ENCODE measurements at regions not wholly inside any gene's neighbourhood (a gene's known extent, or its start where the extent isn't known, plus 50 kb on each side); places are given as distances from the start of the nearest gene placed in this dataset.
"Not testable (repeated sequence)": the region's sequence is repeated elsewhere in the genome, so short reads cannot be mapped to it uniquely, and the experiment has no call there.

DNA sequence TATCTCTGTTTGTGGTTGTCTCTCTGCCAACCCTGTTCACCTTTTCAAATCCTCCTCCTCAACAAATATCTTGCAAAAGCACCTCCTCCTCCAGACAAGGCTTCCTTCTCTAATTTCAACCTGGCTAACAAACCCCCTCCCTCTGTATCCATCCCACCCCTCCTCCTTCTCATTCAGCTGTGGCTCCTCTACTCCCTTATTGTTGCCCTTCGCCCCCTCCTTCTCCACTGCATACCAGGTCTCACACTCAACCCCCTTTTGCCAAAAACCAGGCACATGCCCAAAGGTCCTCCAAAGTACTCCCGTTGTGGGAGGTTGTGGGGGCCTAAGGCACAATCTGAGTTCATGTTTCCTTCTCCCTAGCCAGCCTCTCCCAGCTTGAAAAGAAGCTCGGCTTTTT is 110.6 kb downstream of the JRKL start:
- in situ Hi-C loops (cut with HindIII; ENCODE audit: low pct_unique_long_range_greater_than_20kb, low sequenced_read_pairs), result no loop called here
- no peak for DNase-seq (ENCODE audit: low read depth)

DNA sequence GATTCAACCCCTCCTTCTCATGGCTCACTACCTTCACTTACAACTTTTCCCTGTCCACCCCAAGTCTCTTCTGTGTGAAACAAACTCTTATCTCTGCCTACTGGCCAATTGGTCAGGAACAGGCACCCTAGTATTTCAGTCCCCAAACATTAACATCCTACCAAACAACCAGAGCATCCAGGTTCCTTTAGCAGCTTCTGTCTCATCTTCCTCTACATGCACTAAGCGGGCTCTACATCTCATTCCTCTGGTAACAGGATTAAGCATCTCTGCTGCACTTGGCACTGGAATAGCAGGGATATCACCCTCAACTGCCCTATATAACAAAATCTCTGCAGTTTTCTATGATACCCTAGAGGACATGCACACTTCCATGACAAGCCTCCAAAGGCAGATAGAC is 116.2 kb downstream of the JRKL start:
- in situ Hi-C loops (cut with HindIII; ENCODE audit: low pct_unique_long_range_greater_than_20kb, low sequenced_read_pairs), result no loop called here
- no peak for DNase-seq (ENCODE audit: low read depth)

DNA sequence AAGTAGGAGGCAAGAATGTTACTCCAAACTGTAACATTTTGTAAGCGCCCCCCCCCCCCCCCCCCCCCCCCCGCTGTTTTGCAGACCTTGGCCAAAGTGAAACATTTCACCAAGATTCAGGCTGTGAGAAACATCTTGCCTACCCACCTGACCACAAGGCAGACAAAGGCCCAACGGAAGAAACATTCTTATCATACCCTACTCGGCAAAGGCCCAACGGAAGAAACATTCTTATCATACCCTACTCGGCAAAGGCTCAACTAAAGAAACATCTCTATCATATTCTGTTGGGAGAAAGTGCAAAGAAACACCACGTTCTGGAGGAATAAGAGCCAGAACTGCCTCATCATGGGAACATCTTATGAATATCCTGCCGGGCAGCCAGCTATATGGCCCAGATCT is 117.1 kb downstream of the JRKL start:
- DNase-seq (ENCODE audit: low read depth), result no peak
- in situ Hi-C loops (cut with HindIII; ENCODE audit: low pct_unique_long_range_greater_than_20kb, low sequenced_read_pairs), result no loop called here

DNA sequence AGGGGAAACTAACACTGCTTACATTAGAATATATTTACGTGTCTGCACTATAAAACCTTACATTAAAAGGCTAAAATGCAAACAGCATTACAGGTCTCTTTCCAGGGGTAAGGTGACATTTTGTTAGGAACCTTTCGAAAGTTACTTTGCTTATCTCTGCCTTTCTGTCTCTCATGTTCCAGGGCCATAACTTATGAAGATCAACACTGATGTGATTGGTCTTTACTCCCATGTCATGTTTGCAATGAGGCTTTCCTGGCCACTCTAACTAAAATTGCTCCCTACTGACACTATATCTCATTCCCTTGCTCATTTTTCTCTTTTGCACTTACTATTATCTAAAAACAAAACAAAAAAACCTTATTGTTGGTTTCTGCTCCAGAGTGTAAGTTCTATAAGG is 119.0 kb downstream of the JRKL start:
- DNase-seq (ENCODE audit: low read depth), result no peak
- in situ Hi-C loops (cut with HindIII; ENCODE audit: low pct_unique_long_range_greater_than_20kb, low sequenced_read_pairs), result no loop called here

DNA sequence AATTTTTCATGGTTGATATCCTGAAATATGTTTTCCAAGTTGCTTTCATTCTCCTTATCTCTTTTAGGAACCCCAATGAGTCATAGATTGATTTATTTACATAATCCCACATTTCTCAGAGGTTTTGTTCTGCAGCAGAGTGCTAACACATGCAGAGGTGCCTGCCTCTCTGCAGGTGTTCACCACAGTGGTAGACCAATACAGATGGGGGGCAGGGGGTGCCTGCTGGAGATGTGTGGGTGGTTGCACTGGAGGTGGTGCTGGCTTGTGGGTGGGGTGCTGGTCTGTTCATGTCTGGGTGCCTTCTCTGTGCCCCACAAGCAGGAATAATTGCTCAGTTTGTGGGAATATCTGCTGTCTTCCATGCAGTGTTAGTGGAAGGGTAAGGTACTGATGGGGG is 131.1 kb downstream of the JRKL start:
- in situ Hi-C loops (cut with HindIII; ENCODE audit: low pct_unique_long_range_greater_than_20kb, low sequenced_read_pairs), result no loop called here
- DNase-seq (ENCODE audit: low read depth), result no peak

DNA sequence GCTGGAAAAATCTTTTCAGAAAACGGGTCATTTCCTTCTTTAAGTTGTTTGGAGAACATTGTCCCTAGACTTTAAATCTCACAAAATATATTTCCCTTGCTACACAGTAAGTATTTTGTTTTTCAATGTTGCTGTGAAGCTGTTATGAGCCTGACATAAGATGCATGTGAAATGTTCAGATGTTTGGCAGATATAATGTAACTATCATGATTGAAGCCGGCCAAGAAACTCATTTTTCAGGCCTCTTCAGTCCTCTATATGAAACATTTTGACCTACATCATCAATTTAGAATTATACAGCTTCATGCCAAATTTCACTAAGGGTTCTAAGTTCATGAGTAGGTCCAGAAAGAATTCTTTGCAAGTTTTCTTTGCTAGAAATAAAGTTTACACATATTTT is 133.8 kb downstream of the JRKL start:
- in situ Hi-C loops (cut with HindIII; ENCODE audit: low pct_unique_long_range_greater_than_20kb, low sequenced_read_pairs), result no loop called here
- no peak for DNase-seq (ENCODE audit: low read depth)

DNA sequence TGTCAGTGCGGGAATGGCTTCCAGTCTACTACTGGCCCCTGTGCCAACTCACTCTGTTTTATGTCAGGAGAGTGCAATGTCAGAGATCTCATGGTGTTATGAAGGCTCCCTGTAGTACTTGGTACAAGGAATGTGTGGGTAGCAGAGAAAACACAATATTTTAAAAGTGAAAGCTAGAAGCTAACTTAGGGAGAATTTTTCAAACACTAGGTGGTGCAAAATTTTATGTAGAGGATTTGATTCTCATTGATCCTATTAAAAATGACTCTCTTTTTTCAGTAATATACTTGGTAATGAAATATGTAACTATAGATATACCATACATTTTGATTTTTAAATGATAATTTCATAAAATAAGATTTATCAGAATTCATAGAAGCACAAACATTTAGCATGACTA is 134.7 kb downstream of the JRKL start:
- no peak for DNase-seq (ENCODE audit: low read depth)
- in situ Hi-C loops (cut with HindIII; ENCODE audit: low pct_unique_long_range_greater_than_20kb, low sequenced_read_pairs), result no loop called here

DNA sequence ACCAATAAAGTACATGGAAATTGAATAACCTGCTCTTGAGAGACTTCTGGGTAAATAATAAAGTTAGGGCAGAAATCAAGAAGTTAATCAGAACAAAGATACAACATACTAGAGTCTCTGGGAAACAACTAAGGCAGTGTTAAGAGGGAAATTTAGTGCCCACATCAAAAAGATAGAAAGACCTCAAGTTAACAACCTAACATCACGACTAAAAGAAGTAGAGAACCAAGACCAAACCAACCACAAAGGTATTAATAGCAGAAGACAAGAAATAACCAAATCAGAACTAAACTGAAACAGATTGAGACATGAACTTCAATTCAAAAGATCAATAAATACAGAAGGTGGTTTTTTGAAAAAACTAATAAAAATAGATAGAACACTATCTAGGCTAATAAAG is 140.7 kb downstream of the JRKL start:
- no peak for DNase-seq (ENCODE audit: low read depth)
- in situ Hi-C loops (cut with HindIII; ENCODE audit: low pct_unique_long_range_greater_than_20kb, low sequenced_read_pairs), result no loop called here

DNA sequence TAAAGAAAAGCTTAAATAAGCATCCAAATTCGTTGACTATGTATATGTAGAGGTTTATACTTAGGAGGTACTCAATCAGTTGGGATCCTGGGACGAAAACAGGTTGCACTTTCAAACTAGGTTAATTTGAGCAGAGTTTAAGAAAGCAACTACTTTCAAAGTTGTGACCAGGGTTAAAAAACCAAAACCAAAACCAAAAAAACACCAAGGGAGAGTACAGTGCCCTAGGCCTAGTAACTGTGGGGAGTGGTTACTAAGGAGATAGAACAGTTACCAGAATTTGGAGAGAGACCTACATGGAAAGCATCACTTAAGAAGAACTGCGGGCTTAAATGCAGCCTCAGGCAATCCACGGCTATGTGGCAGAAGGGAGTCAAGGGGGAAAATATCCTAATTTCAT is 148.3 kb downstream of the JRKL start:
- DNase-seq (ENCODE audit: low read depth), result no peak
- in situ Hi-C loops (cut with HindIII; ENCODE audit: low pct_unique_long_range_greater_than_20kb, low sequenced_read_pairs), result no loop called here

DNA sequence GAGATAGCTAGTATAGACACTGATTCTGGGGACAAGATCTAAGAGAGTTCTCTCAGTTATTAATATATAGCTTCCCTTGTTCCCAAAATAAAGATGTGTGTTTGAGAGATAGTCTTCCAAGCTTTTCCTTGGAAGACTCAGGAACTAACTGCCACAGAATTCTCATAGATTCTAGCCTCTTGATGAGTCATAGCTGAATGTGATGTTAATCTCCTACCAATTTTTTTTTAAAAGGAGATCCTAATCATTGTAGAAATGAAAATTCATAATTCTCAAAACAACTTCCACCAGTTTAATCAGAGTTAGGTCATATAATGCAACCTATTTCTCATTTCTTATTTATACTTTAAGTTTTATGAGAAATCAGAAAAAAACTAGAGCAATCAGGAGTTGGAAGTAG is 148.8 kb downstream of the JRKL start:
- in situ Hi-C loops (cut with HindIII; ENCODE audit: low pct_unique_long_range_greater_than_20kb, low sequenced_read_pairs), result no loop called here
- DNase-seq (ENCODE audit: low read depth), result no peak

DNA sequence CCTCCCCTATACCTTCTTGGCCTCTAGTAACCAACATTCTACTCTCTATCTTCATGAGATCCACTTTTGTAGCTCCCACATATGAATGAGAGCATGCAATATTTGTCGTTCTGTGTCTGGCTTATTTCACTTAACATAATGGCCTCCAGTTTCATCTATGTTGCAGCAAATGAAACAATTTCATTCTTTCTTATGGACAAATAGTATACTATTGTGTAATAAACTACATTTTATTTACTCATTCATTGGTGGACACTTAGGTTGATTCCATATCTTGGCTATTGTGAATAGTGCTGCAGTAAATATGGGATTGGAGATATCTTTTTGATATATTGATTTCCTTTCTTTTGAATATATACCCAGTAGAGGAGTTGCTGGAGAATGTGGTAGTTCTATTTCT is 151.1 kb downstream of the JRKL start:
- in situ Hi-C loops (cut with HindIII; ENCODE audit: low pct_unique_long_range_greater_than_20kb, low sequenced_read_pairs), result no loop called here

DNA sequence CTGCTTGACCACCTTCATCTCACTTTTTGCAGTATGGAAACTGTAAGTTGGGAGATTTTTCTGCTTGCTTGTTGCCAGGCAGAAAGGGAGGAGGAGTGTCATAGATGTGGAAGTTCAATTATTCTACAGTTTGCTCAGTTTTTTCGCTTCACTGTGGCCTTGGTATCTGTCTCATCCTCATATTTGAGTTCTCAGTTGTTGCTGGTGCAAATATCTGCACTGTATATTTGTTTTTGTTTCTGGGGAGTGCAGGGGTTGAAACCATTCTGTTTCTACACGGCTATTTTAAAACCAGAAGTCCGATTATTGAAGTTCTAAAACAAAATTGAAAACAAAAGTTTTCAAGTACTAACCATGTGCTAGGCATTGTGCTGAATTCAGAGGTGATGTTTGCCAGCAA is 153.4 kb downstream of the JRKL start:
- DNase-seq (ENCODE audit: low read depth), result no peak
- in situ Hi-C loops (cut with HindIII; ENCODE audit: low pct_unique_long_range_greater_than_20kb, low sequenced_read_pairs), result no loop called here

More for the DNA sequence above, 151.1 kb downstream of the JRKL start:
- DNase-seq (ENCODE audit: low read depth), result no peak

DNA sequence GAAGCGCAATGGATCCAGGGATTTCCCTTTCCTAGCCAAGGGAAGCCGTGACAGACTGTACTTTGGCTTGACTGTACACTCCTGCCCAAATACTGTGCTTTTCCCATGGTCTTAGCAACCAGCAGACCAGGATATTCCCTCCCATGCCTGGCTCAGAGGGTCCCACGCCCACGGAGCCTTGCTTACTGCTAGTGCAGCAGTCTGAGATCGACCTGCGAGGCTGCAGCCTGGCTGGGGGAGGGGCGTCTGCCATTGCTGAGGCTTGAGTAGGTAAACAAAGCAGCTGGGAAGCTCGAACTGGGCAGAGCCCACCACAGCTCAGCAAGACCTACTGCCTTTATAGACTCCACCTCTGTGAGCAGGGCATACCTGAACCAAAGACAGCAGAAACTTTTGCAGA is 155.4 kb downstream of the JRKL start:
- DNase-seq (ENCODE audit: low read depth); in situ Hi-C loops (cut with HindIII; ENCODE audit: low pct_unique_long_range_greater_than_20kb, low sequenced_read_pairs): not testable (repeated sequence)

DNA sequence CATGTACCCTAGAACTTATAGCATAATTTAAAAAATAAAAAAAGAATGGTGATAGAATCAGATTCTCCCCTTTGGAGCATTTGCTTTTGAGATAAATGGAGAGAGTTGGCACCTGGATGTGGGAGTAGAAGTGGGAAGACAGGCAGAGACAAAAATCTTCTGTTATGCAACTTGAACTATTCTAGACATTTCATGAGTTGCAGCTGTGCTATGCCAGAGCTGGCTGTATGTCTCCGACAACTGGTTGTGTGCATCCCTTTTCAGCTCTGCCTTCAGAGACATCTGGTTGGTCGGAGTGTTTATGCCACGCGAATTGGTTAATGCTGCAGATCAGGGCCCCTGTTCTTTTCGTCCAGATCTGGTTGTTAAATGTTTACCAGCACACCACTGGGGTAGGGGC is 161.3 kb downstream of the JRKL start:
- in situ Hi-C loops (cut with HindIII; ENCODE audit: low pct_unique_long_range_greater_than_20kb, low sequenced_read_pairs), result no loop called here

DNA sequence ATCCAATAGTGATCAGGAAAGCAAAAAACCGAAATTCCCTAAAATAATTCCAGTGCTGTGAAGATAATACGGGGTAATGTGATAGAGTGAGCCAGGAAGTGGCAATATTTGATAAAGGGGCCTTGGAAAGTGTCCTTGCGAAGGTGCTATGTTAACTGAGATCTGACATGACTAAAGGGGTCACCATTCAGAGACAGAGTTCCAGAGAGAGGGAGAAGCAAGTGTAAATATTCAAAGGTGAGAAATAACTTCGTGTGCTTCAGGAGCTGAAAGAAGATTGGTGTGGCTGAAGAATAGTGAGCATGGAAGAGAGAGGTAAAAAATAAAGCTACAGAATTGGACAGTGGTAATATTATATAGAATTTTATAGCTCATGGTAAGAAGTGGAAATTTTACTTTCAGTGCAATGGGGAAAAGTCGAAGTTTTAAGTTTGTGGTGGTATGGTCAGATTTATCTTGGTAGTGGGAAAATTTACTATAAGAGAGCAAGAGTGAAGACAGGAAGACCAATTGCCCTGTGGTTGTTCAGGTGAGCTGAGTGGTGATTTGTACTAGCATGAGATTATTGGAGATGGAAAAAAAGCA is 164.5 kb downstream of the JRKL start:
- DNase-seq (ENCODE audit: low read depth), result no peak
- in situ Hi-C loops (cut with HindIII; ENCODE audit: low pct_unique_long_range_greater_than_20kb, low sequenced_read_pairs), result no loop called here

More for the DNA sequence above, 161.3 kb downstream of the JRKL start:
- DNase-seq (ENCODE audit: low read depth), result no peak

DNA sequence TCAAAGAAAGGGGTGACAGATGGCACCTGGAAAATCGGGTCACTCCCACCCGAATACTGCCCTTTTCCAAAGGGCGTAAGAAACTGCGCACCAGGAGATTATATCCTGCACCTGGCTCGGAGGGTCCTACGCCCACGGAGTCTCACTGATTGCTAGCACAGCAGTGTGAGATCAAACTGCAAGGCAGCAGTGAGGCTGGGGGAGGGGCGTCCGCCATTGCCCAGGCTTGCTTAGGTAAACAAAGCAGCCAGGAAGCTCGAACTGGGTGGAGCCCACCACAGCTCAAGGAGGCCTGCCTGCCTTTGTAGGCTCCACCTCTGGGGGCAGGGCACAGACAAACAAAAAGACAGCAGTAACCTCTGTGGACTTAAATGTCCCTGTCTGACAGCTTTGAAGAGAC is 166.0 kb downstream of the JRKL start:
- in situ Hi-C loops (cut with HindIII; ENCODE audit: low pct_unique_long_range_greater_than_20kb, low sequenced_read_pairs); DNase-seq (ENCODE audit: low read depth): not testable (repeated sequence)

DNA sequence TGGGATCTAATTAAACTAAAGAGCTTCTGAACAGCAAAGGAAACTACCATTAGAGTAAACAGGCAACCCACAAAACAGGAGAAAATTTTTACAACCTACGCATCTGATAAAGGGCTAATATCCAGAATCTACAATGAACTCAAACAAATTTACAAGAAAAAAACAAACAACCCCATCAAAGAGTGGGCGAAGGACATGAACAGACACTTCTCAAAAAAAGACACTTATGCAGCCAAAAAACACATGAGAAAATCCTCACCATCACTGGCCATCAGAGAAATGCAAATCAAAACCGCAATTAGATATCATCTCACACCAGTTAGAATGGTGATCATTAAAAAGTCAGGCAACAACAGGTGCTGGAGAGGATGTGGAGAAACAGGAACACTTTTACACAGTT is 170.9 kb downstream of the JRKL start:
- in situ Hi-C loops (cut with HindIII; ENCODE audit: low pct_unique_long_range_greater_than_20kb, low sequenced_read_pairs); DNase-seq (ENCODE audit: low read depth): not testable (repeated sequence)

DNA sequence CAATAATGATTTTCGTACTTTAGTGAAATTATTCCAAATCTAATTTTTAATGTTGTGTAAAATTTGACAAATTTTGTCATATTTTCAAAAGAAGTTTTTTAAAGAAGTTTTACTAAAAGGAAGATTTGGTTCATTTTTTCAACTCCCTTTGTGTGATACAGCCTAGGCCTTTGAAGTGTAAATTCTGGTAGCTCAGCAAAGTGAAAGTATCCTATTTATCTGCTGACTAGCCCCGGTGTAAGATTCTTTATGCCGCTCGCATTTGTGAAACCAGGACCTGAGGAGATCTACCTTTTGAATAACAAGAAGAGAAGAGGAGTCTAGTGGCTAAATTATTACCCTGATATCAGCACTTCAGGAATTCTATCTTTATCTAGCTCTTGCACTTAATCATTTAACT is 177.4 kb downstream of the JRKL start:
- DNase-seq (ENCODE audit: low read depth), result no peak
- in situ Hi-C loops (cut with HindIII; ENCODE audit: low pct_unique_long_range_greater_than_20kb, low sequenced_read_pairs), result no loop called here

DNA sequence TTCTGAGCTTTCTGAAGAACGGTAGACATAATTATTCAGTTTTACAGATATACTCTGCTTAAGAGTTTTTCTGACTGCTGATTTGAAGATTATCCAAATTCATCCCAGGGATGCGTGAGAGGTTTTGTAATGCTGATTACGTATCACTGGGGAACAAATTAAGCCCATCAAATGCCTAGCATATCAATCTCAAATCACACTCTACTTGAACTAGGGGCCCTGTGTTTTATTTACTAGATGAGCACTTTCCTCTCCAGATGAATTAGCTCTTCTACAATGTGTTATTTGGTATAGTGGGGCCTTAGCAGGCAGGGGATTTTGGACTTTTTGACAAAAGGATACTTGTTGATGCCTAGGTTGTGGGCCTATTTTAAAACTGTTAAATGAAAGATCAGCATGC is 177.9 kb downstream of the JRKL start:
- no peak for DNase-seq (ENCODE audit: low read depth)

DNA sequence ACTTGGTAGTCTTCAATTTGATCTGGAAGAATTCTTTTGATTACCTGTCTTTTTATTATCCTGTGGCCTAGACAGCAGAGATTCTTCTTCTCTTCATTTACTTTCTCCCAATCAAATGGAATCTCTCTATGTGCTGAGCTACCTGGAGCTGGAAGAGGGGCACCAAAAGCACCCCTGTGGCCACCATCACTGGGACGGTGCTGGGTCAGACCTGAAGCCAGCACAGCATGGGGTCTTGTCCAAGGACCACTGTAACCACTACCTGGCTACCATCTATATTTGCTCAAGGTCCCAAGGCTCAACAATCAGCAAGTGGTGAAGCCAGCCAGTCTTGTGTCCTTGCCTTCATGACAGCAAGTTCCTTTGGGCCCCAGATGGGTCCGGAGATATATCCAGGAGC is 186.6 kb downstream of the JRKL start:
- DNase-seq (ENCODE audit: low read depth), result no peak
- in situ Hi-C loops (cut with HindIII; ENCODE audit: low pct_unique_long_range_greater_than_20kb, low sequenced_read_pairs), result no loop called here

More for the DNA sequence above, 177.9 kb downstream of the JRKL start:
- in situ Hi-C loops (cut with HindIII; ENCODE audit: low pct_unique_long_range_greater_than_20kb, low sequenced_read_pairs), result no loop called here

DNA sequence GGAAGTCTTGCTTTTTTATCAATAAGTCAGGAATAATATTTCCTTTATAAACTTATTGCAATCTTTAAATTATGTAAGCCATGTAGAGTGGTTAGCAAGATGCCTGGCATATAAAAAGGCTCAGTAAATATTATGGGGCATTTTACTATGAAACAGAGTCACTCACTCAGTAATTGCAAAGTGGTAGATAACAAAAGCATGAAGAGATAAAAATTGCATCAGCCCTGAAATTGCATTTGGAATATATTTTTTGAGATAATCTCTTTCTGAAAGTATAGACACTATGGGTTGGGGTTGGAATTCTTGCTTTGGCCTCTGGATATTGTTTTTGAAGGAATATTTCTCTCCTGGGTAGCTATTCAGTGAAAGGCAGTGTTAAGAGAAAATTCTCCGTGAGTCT is 188.6 kb downstream of the JRKL start:
- no peak for DNase-seq (ENCODE audit: low read depth)
- in situ Hi-C loops (cut with HindIII; ENCODE audit: low pct_unique_long_range_greater_than_20kb, low sequenced_read_pairs), result no loop called here

Measured in Caki2 (cell line).